ENCODE measurements at regions not wholly inside any gene's neighbourhood (a gene's known extent, or its start where the extent isn't known, plus 50 kb on each side); places are given as distances from the start of the nearest gene placed in this dataset.

DNA sequence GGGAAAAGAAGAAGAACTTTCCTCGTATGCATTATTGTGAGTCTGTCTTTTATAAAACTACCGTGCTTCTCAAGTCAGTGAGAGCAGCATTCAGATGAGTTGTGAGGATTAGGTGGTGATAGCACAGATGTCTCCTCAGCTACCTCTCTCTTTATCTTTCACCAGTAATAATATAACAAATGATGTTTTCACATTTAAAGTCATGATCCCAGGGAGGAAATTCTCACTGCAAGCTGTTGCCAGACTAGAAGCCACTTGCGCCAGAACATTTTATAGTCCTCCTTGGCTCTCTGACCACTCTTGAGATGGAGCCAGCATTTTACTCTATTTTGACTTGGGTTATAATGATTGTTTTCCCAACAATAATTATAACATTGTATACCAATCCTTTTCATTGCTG lies 443.1 kb downstream of the AEBP2 start:
- no peaks in the 10 kb centered on the region for H3K36me3 ChIP-seq (ENCODE audit: insufficient read depth, low read length)
- intact Hi-C loops (cut with micrococcal nuclease; ENCODE audit: unreplicated experiment): no loop called here
- H3K4me3 ChIP-seq (ENCODE audit: low read depth, low read length, poor library complexity, severe bottlenecking): no peak overlapping the region
- H3K27ac ChIP-seq (ENCODE audit: low read depth, low read length, poor library complexity, severe bottlenecking): no peak overlapping the region
- H4K20me1 ChIP-seq (ENCODE audit: insufficient read depth, low read length): no peaks in the 10 kb centered on the region
- no TSS peak for BruUV-seq (replicated peaks)
- H3K4me2 ChIP-seq (ENCODE audit: low read length): no peak overlapping the region
- H3K9me3 ChIP-seq (ENCODE audit: low read length): no peaks in the 10 kb centered on the region
- H3K4me1 ChIP-seq (ENCODE audit: insufficient read depth, low read length, poor library complexity, severe bottlenecking): no peaks in the 10 kb centered on the region
- no peak for TF ChIP-seq EZH2phosphoT487 (IDR thresholded peaks at IDR 0.05; ENCODE audit: borderline replicate concordance, low read depth, low read length)
- TF ChIP-seq, protein P1, sequence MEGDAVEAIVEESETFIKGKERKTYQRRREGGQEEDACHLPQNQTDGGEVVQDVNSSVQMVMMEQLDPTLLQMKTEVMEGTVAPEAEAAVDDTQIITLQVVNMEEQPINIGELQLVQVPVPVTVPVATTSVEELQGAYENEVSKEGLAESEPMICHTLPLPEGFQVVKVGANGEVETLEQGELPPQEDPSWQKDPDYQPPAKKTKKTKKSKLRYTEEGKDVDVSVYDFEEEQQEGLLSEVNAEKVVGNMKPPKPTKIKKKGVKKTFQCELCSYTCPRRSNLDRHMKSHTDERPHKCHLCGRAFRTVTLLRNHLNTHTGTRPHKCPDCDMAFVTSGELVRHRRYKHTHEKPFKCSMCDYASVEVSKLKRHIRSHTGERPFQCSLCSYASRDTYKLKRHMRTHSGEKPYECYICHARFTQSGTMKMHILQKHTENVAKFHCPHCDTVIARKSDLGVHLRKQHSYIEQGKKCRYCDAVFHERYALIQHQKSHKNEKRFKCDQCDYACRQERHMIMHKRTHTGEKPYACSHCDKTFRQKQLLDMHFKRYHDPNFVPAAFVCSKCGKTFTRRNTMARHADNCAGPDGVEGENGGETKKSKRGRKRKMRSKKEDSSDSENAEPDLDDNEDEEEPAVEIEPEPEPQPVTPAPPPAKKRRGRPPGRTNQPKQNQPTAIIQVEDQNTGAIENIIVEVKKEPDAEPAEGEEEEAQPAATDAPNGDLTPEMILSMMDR (conservative IDR thresholded peaks at IDR 0.05; ENCODE audit: low read length): no peak
- DNase-seq (ENCODE audit: low spot score): no peak
- no peaks in the 10 kb centered on the region for H3K9me2 ChIP-seq (ENCODE audit: insufficient read depth, low read length)
- ChIA-PET CTCF (ENCODE audit: unreplicated experiment) (no interaction called here), POLR2A (interaction anchor here (0.5 kb wide), 1 partner anchor 83 kb away, joined by 4 read pairs; no protein-coding TSS in a partner anchor)
- H3K79me2 ChIP-seq (ENCODE audit: insufficient read depth, low read depth, low read length): no peaks in the 10 kb centered on the region
- no peak overlapping the region for H2AFZ ChIP-seq (ENCODE audit: low read length)

DNA sequence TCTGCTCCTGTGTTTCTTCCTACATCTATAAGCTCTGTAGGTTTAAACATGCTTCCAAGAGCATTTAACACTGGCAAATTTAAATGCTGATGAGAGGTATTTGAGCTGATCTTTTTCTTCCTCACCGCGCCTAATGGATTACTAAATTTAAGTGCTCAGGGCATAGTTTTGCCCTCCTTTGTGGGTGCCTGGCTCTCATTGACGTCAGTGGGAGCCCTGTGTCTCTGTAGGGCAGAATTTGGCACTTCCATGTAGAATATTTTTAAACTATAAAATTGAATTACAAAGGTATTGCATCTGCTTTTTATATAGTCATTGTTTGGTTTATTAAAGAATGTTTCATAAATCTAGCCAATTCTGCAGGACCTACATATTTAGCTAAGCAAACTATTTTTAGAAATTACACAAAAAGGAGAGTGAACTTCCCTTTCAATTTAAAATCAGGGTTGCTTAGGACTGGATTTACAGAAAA lies 444.8 kb downstream of the AEBP2 start:
- no peaks in the 10 kb centered on the region for H3K79me2 ChIP-seq (ENCODE audit: insufficient read depth, low read depth, low read length)
- no peak overlapping the region for H2AFZ ChIP-seq (ENCODE audit: low read length)
- no peaks in the 10 kb centered on the region for H3K4me1 ChIP-seq (ENCODE audit: insufficient read depth, low read length, poor library complexity, severe bottlenecking)
- ChIA-PET CTCF (ENCODE audit: unreplicated experiment) (no interaction called here), POLR2A (interaction anchor here (0.7 kb wide), 1 partner anchor 39 kb away, joined by 3 read pairs; no protein-coding TSS in a partner anchor)
- DNase-seq (ENCODE audit: low spot score): no peak
- no peak overlapping the region for H3K4me2 ChIP-seq (ENCODE audit: low read length)
- intact Hi-C loops (cut with micrococcal nuclease; ENCODE audit: unreplicated experiment): no loop called here
- H4K20me1 ChIP-seq (ENCODE audit: insufficient read depth, low read length): no peaks in the 10 kb centered on the region
- no peaks in the 10 kb centered on the region for H3K9me2 ChIP-seq (ENCODE audit: insufficient read depth, low read length)
- no peaks in the 10 kb centered on the region for H3K36me3 ChIP-seq (ENCODE audit: insufficient read depth, low read length)
- H3K27ac ChIP-seq (ENCODE audit: low read depth, low read length, poor library complexity, severe bottlenecking): no peak overlapping the region
- no TSS peak for BruUV-seq (replicated peaks)
- TF ChIP-seq, protein P1 (conservative IDR thresholded peaks at IDR 0.05; ENCODE audit: low read length): no peak
- no peak for TF ChIP-seq EZH2phosphoT487 (IDR thresholded peaks at IDR 0.05; ENCODE audit: borderline replicate concordance, low read depth, low read length)
- H3K9me3 ChIP-seq (ENCODE audit: low read length): no peaks in the 10 kb centered on the region
- no peak overlapping the region for H3K4me3 ChIP-seq (ENCODE audit: low read depth, low read length, poor library complexity, severe bottlenecking)

GRCh38 chr12:19885093-19885812 lies 446.0 kb downstream of the AEBP2 start:
- CTCF ChIA-PET (ENCODE audit: unreplicated experiment): no interaction called here
- POLR2A ChIA-PET: interaction anchor here (0.6 kb wide), 1 partner anchor 523 kb away, joined by 3 read pairs; no protein-coding TSS in a partner anchor
- TF ChIP-seq, protein P1 (conservative IDR thresholded peaks at IDR 0.05; ENCODE audit: low read length): no peak
- no peak for TF ChIP-seq EZH2phosphoT487 (IDR thresholded peaks at IDR 0.05; ENCODE audit: borderline replicate concordance, low read depth, low read length)
- Histone ChIP-seq H3K79me2 (ENCODE audit: insufficient read depth, low read depth, low read length) (no peaks in the 10 kb centered on the region), H3K9me3 (ENCODE audit: low read length) (no peaks in the 10 kb centered on the region), H2AFZ (ENCODE audit: low read length) (no peak overlapping the region), H4K20me1 (ENCODE audit: insufficient read depth, low read length) (no peaks in the 10 kb centered on the region), H3K9me2 (ENCODE audit: insufficient read depth, low read length) (no peaks in the 10 kb centered on the region), H3K4me2 (ENCODE audit: low read length) (no peak overlapping the region), H3K27ac (ENCODE audit: low read depth, low read length, poor library complexity, severe bottlenecking) (no peak overlapping the region), H3K36me3 (ENCODE audit: insufficient read depth, low read length) (no peaks in the 10 kb centered on the region), H3K4me3 (ENCODE audit: low read depth, low read length, poor library complexity, severe bottlenecking) (no peak overlapping the region), H3K4me1 (ENCODE audit: insufficient read depth, low read length, poor library complexity, severe bottlenecking) (no peaks in the 10 kb centered on the region)
- no peak for DNase-seq (ENCODE audit: low spot score)
- no TSS peak for BruUV-seq (replicated peaks)
- intact Hi-C loops (cut with micrococcal nuclease; ENCODE audit: unreplicated experiment): no loop called here
